GM19023 (cell line): ENCODE measurements at regions not wholly inside any gene's neighbourhood (a gene's known extent, or its start where the extent isn't known, plus 50 kb on each side); places are given as distances from the start of the nearest gene placed in this dataset.
A peak's percentile ranks its signal among the peaks of the same experiment; 100 is the strongest.

ENCODE experiments used
- ATAC-seq: cut with Tn5 transposase; IDR thresholded peaks from one replicate; pipeline ENCODE4 v1.9.1; 2021; ENCODE audit warnings: mild to moderate bottlenecking, moderate library complexity; ENCODE audit not compliant: unreplicated experiment

- ATAC-seq: no peak
These were observed 200.0 kb downstream of the TSN start for GRCh38 chr2:121955426-121955825.

GRCh38 chr2:121955872-121956271 is 200.4 kb downstream of the TSN start:
- no peak for ATAC-seq

- ATAC-seq: peak; percentile 86
These were observed 204.8 kb downstream of the TSN start for GRCh38 chr2:121960251-121960650.

- ATAC-seq: no peak
These were observed 206.3 kb downstream of the TSN start for GRCh38 chr2:121961761-121962160.

GRCh38 chr2:121965661-121966060 is 210.2 kb downstream of the TSN start:
- no peak for ATAC-seq

GRCh38 chr2:121966663-121967062 is 211.2 kb downstream of the TSN start:
- ATAC-seq: no peak

GRCh38 chr2:121969166-121969565 is 213.7 kb downstream of the TSN start:
- ATAC-seq: no peak

- no peak for ATAC-seq
These were observed 214.6 kb downstream of the TSN start for GRCh38 chr2:121969766-121970639.

- no peak for ATAC-seq
These were observed 216.8 kb downstream of the TSN start for GRCh38 chr2:121972203-121972602.

- ATAC-seq: peak; percentile 97
These were observed 219.6 kb downstream of the TSN start for GRCh38 chr2:121974897-121975661.

GRCh38 chr2:121976926-121977325 is 221.5 kb downstream of the TSN start:
- ATAC-seq: no peak

- ATAC-seq: no peak
These were observed 221.9 kb downstream of the TSN start for GRCh38 chr2:121977326-121977725.

GRCh38 chr2:121992700-121993099 is 237.2 kb downstream of the TSN start:
- no peak for ATAC-seq

GRCh38 chr2:121993682-121994081 is 238.2 kb downstream of the TSN start:
- no peak for ATAC-seq

GRCh38 chr2:121994238-121995206 is 239.1 kb downstream of the TSN start:
- ATAC-seq: no peak

GRCh38 chr2:121998751-121999150 is 243.3 kb downstream of the TSN start:
- ATAC-seq: no peak

GRCh38 chr2:121999264-121999663 is 243.8 kb downstream of the TSN start:
- no peak for ATAC-seq

- no peak for ATAC-seq
These were observed 245.3 kb downstream of the TSN start for GRCh38 chr2:122000556-122001340.

- no peak for ATAC-seq
These were observed 246.0 kb downstream of the TSN start for GRCh38 chr2:122001441-122001874.
